ENCODE measurements at regions not wholly inside any gene's neighbourhood (a gene's known extent, or its start where the extent isn't known, plus 50 kb on each side); places are given as distances from the start of the nearest gene placed in this dataset.
"Not testable (repeated sequence)": the region's sequence is repeated elsewhere in the genome, so short reads cannot be mapped to it uniquely, and the experiment has no call there.

- DNase-seq = peak; percentile 57
Observed at GRCh38 chr2:215742021-215742420, 271.3 kb downstream of the MREG start.

- no peak for DNase-seq
Observed at GRCh38 chr2:215740071-215740470, 273.3 kb downstream of the MREG start.

GRCh38 chr2:215738351-215738750, 275.0 kb downstream of the MREG start:
- DNase-seq = no peak

- DNase-seq = no peak
Observed at GRCh38 chr2:215737477-215737876, 275.9 kb downstream of the MREG start.

GRCh38 chr2:215736653-215737290, 276.6 kb downstream of the MREG start:
- DNase-seq = peak; percentile 76

GRCh38 chr2:215731108-215731658, 282.2 kb downstream of the MREG start:
- DNase-seq = peak; percentile 43

- DNase-seq = peak; percentile 42
Observed at GRCh38 chr2:215729985-215730620, 283.2 kb downstream of the MREG start.

GRCh38 chr2:215728504-215729065, 284.8 kb downstream of the MREG start:
- DNase-seq = peak; percentile 91

- DNase-seq = peak; percentile 72
Observed at GRCh38 chr2:215727507-215728503, 285.5 kb downstream of the MREG start.

GRCh38 chr2:215726070-215726469, 287.3 kb downstream of the MREG start:
- no peak for DNase-seq

GRCh38 chr2:215724146-215724545, 288.3 kb upstream of the FN1 start:
- peak; percentile 77 for DNase-seq

- no peak for DNase-seq
Observed at GRCh38 chr2:215723631-215724011, 287.8 kb upstream of the FN1 start.

GRCh38 chr2:215722986-215723630, 287.2 kb upstream of the FN1 start:
- peak; percentile 49 for DNase-seq

GRCh38 chr2:215722125-215722524, 286.3 kb upstream of the FN1 start:
- no peak for DNase-seq

GRCh38 chr2:215721515-215721914, 285.6 kb upstream of the FN1 start:
- DNase-seq = not testable (repeated sequence)

- no peak for DNase-seq
Observed at GRCh38 chr2:215718890-215719289, 283.0 kb upstream of the FN1 start.

GRCh38 chr2:215718436-215718835, 282.6 kb upstream of the FN1 start:
- DNase-seq = no peak

- DNase-seq = peak; percentile 83
Observed at GRCh38 chr2:215717501-215718381, 281.9 kb upstream of the FN1 start.

GRCh38 chr2:215716956-215717355, 281.1 kb upstream of the FN1 start:
- peak; percentile 59 for DNase-seq

GRCh38 chr2:215712871-215713790, 277.3 kb upstream of the FN1 start:
- peak; percentile 89 for DNase-seq

Data from fibroblast of skin of back (primary cell).